Upper lobe of left lung (tissue), 6 donors: ENCODE measurements at regions not wholly inside any gene's neighbourhood (a gene's known extent, or its start where the extent isn't known, plus 50 kb on each side); places are given as distances from the start of the nearest gene placed in this dataset.

Experiments
- ATAC-seq, 2 donors: fragments of 200-7000 bp; cut with Tn5 transposase; one replicate each; pipeline ENCODE4 v1.9.1; 2022; ENCODE audit warnings: mild to moderate bottlenecking in 2 of 2, moderate library complexity in 2 of 2; ENCODE audit not compliant: low FRiP score in 2 of 2
- DNase-seq, 2 donors: peaks; one replicate each; pipeline ENCODE4 v3.0.0-alpha.2; 2019 to 2020
- H3K27ac ChIP-seq, 4 donors: fragments of 200-600 bp; sonication (generic); one replicate each; pipeline ENCODE4 v1.5.1; 2016 to 2019
- H3K27me3 ChIP-seq, 4 donors: fragments of 200-600 bp; sonication (generic); one replicate each; pipeline ENCODE4 v1.5.1; 2017 to 2019
- H3K36me3 ChIP-seq, 4 donors: fragments of 200-600 bp; sonication (generic); one replicate each; pipeline ENCODE4 v1.5.1; 2016 to 2019
- H3K4me1 ChIP-seq, 4 donors: fragments of 200-600 bp; sonication (generic); one replicate each; pipeline ENCODE4 v1.5.1; 2018 to 2019
- H3K4me3 ChIP-seq, 4 donors: fragments of 200-600 bp; sonication (generic); one replicate each; pipeline ENCODE4 v1.5.1; 2017 to 2019; ENCODE audit warnings: mild to moderate bottlenecking in 2 of 4, moderate library complexity in 1 of 4
- H3K9me3 ChIP-seq, 4 donors: fragments of 200-600 bp; sonication (generic); one replicate each; pipeline ENCODE4 v1.5.1; 2018 to 2019
- CTCF ChIP-seq, 6 experiments: fragments of 450-650 bp in 4 of 6; fragments of 200-600 bp in 2 of 6; sonication (generic) in 2 of 6; IDR thresholded peaks; one replicate each; pipeline ENCODE4 v1.5.1; 2016 to 2019; ENCODE audit warnings: antibody characterized with exemption in 6 of 6
- EP300 ChIP-seq, 4 donors: sonication (generic); formaldehyde crosslinking; IDR thresholded peaks; one replicate each; pipeline ENCODE4 v1.5.1; 2017; ENCODE audit warnings: antibody characterized with exemption in 4 of 4, control low read depth in 2 of 4
- POLR2A ChIP-seq, 4 donors: fragments of 450-650 bp; IDR thresholded peaks; one replicate each; pipeline ENCODE4 v1.5.1; 2016 to 2017; ENCODE audit warnings: antibody characterized with exemption in 4 of 4, mild to moderate bottlenecking in 2 of 4
- POLR2AphosphoS5 ChIP-seq, 2 donors: sonication (generic); formaldehyde crosslinking; IDR thresholded peaks; one replicate each; pipeline ENCODE4 v1.5.1; 2017; ENCODE audit warnings: antibody characterized with exemption in 2 of 2
- WGBS, 2 donors: methylation state at CpG; one replicate each; pipeline ENCODE4 v1.1.5; 2017 to 2018; 5-methylcytosine and 5-hydroxymethylcytosine counted together
- donor health status: DM: no; HTN: no; CAD: no; lungs with moderate emphysema.
- donor health status: DM: no; HTN: yes; CAD: no; lungs with severe emphysema.

- H3K4me1 ChIP-seq, result peaks cover 0 to 16% (median 2%) of the 10 kb centered on the region in 4 donors
- 61 to 65% methylated on average over 2 of the region's 2 CpGs for WGBS, 2 donors
- no peak for TF ChIP-seq POLR2AphosphoS5 (IDR thresholded peaks at IDR 0.05)
- TF ChIP-seq POLR2A (IDR thresholded peaks at IDR 0.05), result no peak
- TF ChIP-seq EP300 (IDR thresholded peaks at IDR 0.05), result no peak
- no peak for TF ChIP-seq CTCF (IDR thresholded peaks at IDR 0.05)
- H3K9me3 ChIP-seq, result no peaks in the 10 kb centered on the region
- peak in 1 of 2 donors; percentile 34 for ATAC-seq
- H3K36me3 ChIP-seq, result no peaks in the 10 kb centered on the region
- H3K4me3 ChIP-seq, result no peak overlapping the region
- no peaks in the 10 kb centered on the region for H3K27me3 ChIP-seq
- no peak overlapping the region for H3K27ac ChIP-seq
- no peak for DNase-seq
Observed at GRCh38 chr13:31887286-31887685, 144.3 kb upstream of the FRY start.

- H3K4me3 ChIP-seq, result no peak overlapping the region
- H3K9me3 ChIP-seq, result no peaks in the 10 kb centered on the region
- ATAC-seq (peak in 1 of 2 donors; percentile 63), DNase-seq (no peak)
- no peak for TF ChIP-seq CTCF (IDR thresholded peaks at IDR 0.05)
- TF ChIP-seq POLR2AphosphoS5 (IDR thresholded peaks at IDR 0.05), result no peak
- TF ChIP-seq POLR2A (IDR thresholded peaks at IDR 0.05), result no peak
- TF ChIP-seq EP300 (IDR thresholded peaks at IDR 0.05), result no peak
- H3K27ac ChIP-seq, result no peak overlapping the region
- no peaks in the 10 kb centered on the region for H3K36me3 ChIP-seq
- peaks cover 0 to 11% (median under 1%) of the 10 kb centered on the region in 4 donors for H3K4me1 ChIP-seq
- WGBS, 2 donors, result 64 to 71% methylated on average over 5 of the region's 5 CpGs
- no peaks in the 10 kb centered on the region for H3K27me3 ChIP-seq
Observed at GRCh38 chr13:31890946-31891345, 140.6 kb upstream of the FRY start.

GRCh38 chr13:31891472-31891871, 140.1 kb upstream of the FRY start:
- H3K9me3 ChIP-seq, result no peaks in the 10 kb centered on the region
- peak overlapping the region in 2 of 4 donors; percentile 5 to 27 for H3K27ac ChIP-seq
- peak; percentile 47 to 88 for ATAC-seq
- peak in 1 of 2 donors; percentile 56 for DNase-seq
- TF ChIP-seq POLR2AphosphoS5 (IDR thresholded peaks at IDR 0.05) (no peak), EP300 (IDR thresholded peaks at IDR 0.05) (no peak), CTCF (IDR thresholded peaks at IDR 0.05) (no peak), POLR2A (IDR thresholded peaks at IDR 0.05) (no peak)
- H3K27me3 ChIP-seq, result no peaks in the 10 kb centered on the region
- H3K4me1 ChIP-seq, result peaks cover 0 to 7% (median 0%) of the 10 kb centered on the region in 4 donors
- WGBS, 2 donors, result 50 to 51% methylated on average over 2 of the region's 2 CpGs
- H3K4me3 ChIP-seq, result no peak overlapping the region
- H3K36me3 ChIP-seq, result no peaks in the 10 kb centered on the region

GRCh38 chr13:31894931-31895330, 136.6 kb upstream of the FRY start:
- 63 to 64% methylated on average over 1 of the region's 1 CpG for WGBS, 2 donors
- no peak for ATAC-seq
- H3K27me3 ChIP-seq, result no peaks in the 10 kb centered on the region

More at GRCh38 chr13:31894931-31895330, 136.6 kb upstream of the FRY start:
- Histone ChIP-seq H3K36me3 (no peaks in the 10 kb centered on the region), H3K27ac (no peak overlapping the region), H3K9me3 (no peaks in the 10 kb centered on the region), H3K4me1 (peaks cover 0 to 7% (median 0%) of the 10 kb centered on the region in 4 donors), H3K4me3 (no peak overlapping the region)
- no peak for TF ChIP-seq POLR2AphosphoS5 (IDR thresholded peaks at IDR 0.05)
- no peak for TF ChIP-seq POLR2A (IDR thresholded peaks at IDR 0.05)
- no peak for TF ChIP-seq EP300 (IDR thresholded peaks at IDR 0.05)
- TF ChIP-seq CTCF (IDR thresholded peaks at IDR 0.05), result no peak
- no peak for DNase-seq
